GM12874 (cell line): ENCODE measurements at regions not wholly inside any gene's neighbourhood (a gene's known extent, or its start where the extent isn't known, plus 50 kb on each side); places are given as distances from the start of the nearest gene placed in this dataset.

Source experiments
- TF ChIP-seq, protein P1 (sequence below): IDR thresholded peaks from 2 replicates; pipeline ENCODE4 v1.5.1; 2011; ENCODE audit warnings: low read depth, mild to moderate bottlenecking, control low read depth, low read length, moderate library complexity; ENCODE audit not compliant: insufficient read depth

GRCh38 chr13:109897988-109898624, 111.7 kb upstream of the IRS2 start:
- TF ChIP-seq, protein P1, sequence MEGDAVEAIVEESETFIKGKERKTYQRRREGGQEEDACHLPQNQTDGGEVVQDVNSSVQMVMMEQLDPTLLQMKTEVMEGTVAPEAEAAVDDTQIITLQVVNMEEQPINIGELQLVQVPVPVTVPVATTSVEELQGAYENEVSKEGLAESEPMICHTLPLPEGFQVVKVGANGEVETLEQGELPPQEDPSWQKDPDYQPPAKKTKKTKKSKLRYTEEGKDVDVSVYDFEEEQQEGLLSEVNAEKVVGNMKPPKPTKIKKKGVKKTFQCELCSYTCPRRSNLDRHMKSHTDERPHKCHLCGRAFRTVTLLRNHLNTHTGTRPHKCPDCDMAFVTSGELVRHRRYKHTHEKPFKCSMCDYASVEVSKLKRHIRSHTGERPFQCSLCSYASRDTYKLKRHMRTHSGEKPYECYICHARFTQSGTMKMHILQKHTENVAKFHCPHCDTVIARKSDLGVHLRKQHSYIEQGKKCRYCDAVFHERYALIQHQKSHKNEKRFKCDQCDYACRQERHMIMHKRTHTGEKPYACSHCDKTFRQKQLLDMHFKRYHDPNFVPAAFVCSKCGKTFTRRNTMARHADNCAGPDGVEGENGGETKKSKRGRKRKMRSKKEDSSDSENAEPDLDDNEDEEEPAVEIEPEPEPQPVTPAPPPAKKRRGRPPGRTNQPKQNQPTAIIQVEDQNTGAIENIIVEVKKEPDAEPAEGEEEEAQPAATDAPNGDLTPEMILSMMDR: no peak

GRCh38 chr13:109892101-109892500, 105.7 kb upstream of the IRS2 start:
- TF ChIP-seq, protein P1: no peak

- TF ChIP-seq, protein P1: no peak
Observed at GRCh38 chr13:109885235-109885634, 98.9 kb upstream of the IRS2 start.

DNA sequence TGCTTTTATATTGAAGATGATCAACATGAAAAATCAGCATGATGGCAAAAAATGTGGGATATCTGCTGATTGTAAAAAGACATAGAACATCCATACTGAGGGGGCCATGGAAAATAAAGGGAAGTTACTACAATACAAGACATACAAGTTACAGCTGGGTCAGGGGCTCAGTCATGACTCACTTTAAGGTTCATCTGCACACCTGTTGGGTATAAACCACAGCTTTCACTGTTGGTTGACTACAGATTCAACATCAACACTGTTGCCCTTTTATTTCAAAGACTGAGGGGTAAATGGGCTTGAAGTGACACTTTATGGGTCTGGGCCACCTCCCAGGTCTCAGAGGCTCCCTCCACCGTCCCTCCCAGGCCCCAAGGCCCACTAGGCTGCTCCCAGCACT, 98.1 kb upstream of the IRS2 start:
- TF ChIP-seq, protein P1: no peak

DNA sequence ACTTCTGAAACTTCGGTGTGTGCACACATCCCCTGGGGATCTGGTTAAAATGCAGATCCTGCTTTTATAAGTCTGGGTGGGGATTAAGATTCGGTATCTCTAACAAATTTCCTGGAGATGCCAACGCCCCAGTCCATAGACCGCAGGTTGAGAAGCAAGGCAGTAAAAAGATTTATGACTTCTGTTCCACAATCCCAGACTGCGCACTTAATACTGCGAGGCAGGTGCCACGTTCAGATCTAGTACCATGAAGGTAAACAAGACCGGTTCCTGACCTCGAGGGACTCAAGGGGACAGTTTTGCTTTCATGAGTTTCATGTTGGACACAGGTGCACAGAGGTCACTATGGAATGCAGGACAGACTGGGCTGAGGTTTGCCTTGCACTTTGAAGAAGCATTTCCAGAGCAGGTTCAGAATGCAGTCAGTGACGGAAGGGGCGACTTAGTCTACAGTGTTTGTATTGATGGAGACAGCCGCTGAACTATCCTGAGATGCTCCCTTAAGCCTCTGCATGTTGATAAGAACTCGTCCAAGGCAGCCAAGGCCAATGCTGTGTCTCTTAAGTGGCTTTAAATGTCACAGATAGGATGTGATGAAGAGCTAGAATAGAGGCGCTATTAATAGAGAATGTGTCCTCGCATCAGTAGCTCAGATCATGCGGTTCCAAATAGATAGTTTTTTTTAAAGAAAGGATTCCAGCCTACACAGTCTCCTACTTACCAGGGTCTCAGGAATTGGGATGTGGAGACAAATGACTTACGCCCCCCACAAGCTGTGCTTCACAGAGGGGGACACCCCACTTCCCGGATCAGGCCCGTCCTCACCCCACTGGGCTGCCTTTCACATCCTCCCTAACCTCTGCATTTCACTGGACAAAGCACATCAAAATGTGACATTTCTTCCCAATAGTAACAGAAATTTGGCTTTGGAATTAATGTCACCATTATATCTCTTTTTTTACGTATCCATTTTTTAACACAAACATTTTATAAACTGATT, 97.1 kb upstream of the IRS2 start:
- TF ChIP-seq, protein P1: no peak

- TF ChIP-seq, protein P1: no peak
Observed at GRCh38 chr13:109881961-109882558, 95.7 kb upstream of the IRS2 start.

DNA sequence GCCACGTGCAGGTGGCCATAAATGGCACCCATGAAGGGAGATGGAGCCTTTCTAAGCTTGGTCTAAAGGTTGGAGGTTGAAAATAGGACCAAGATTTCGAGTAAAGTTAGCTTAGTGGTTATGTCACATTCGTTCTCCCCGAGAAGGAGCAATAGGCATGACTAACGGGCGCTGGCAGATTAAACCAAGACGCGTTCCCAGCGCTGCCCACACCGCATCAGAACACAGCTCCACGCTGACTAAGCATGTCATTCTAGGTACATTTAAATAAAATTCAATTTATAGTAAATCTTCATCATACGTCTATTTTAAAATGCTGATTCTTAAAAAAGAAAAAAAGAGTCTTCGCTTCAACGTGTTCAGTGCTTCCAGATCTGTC, 95.0 kb upstream of the IRS2 start:
- TF ChIP-seq, protein P1: no peak
